ENCODE measurements at regions not wholly inside any gene's neighbourhood (a gene's known extent, or its start where the extent isn't known, plus 50 kb on each side); places are given as distances from the start of the nearest gene placed in this dataset.

GRCh38 chr5:96024683-96025475 is 63.2 kb upstream of the ELL2 start:
- Histone ChIP-seq H3K27me3 (no peaks in the 10 kb centered on the region), H3K9me3 (no peaks in the 10 kb centered on the region), H3K4me1 (peaks cover 0 to 21% (median 12%) of the 10 kb centered on the region in 4 donors), H3K4me3 (no peak overlapping the region), H3K27ac (peak overlapping the region in 1 of 4 donors; percentile 58), H3K36me3 (no peaks in the 10 kb centered on the region)
- no peak for DNase-seq
- intact Hi-C loops (cut with DNase I): no loop called here
- WGBS, 2 donors: 78 to 82% methylated on average over 6 of the region's 6 CpGs
- TF ChIP-seq, protein P1, sequence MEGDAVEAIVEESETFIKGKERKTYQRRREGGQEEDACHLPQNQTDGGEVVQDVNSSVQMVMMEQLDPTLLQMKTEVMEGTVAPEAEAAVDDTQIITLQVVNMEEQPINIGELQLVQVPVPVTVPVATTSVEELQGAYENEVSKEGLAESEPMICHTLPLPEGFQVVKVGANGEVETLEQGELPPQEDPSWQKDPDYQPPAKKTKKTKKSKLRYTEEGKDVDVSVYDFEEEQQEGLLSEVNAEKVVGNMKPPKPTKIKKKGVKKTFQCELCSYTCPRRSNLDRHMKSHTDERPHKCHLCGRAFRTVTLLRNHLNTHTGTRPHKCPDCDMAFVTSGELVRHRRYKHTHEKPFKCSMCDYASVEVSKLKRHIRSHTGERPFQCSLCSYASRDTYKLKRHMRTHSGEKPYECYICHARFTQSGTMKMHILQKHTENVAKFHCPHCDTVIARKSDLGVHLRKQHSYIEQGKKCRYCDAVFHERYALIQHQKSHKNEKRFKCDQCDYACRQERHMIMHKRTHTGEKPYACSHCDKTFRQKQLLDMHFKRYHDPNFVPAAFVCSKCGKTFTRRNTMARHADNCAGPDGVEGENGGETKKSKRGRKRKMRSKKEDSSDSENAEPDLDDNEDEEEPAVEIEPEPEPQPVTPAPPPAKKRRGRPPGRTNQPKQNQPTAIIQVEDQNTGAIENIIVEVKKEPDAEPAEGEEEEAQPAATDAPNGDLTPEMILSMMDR (IDR thresholded peaks at IDR 0.05): no peak
- TF ChIP-seq POLR2A (IDR thresholded peaks at IDR 0.05) (no peak), POLR2AphosphoS5 (IDR thresholded peaks at IDR 0.05) (no peak), EP300 (IDR thresholded peaks at IDR 0.05) (no peak)

DNA sequence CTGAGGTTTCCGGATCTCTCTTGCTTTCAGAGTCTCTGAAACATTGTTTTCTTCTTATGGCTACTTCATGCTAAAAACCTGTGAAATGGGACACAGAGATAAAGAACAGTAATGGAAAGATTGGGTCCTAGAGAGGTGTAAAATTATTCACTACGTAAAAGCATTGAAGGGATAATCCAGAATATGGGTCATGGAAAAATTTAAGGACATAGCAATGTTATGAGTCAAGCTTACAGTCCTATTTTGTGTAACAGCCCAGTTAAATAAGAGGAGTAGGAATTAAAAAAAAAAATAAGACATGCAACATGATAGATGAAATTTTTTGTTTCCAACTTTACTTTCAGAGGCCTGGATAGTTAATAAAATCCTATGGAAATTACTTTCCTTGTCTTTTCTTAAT is 61.9 kb upstream of the ELL2 start:
- no peaks in the 10 kb centered on the region for H3K27me3 ChIP-seq
- no peak overlapping the region for H3K4me3 ChIP-seq
- H3K27ac ChIP-seq: peak overlapping the region in 3 of 4 donors; percentile 11 to 58 (median 15)
- no peaks in the 10 kb centered on the region for H3K36me3 ChIP-seq
- 83 to 86% methylated on average over 2 of the region's 2 CpGs for WGBS, 2 donors
- peak in 1 of 4 donors; percentile 36 for TF ChIP-seq POLR2AphosphoS5 (IDR thresholded peaks at IDR 0.05)
- no peak for TF ChIP-seq EP300 (IDR thresholded peaks at IDR 0.05)
- no peaks in the 10 kb centered on the region for H3K9me3 ChIP-seq
- intact Hi-C loops (cut with DNase I): no loop called here
- DNase-seq: no peak
- H3K4me1 ChIP-seq: peaks cover 0 to 21% (median 12%) of the 10 kb centered on the region in 4 donors

GRCh38 chr5:96022971-96023370 is 61.3 kb upstream of the ELL2 start:
- TF ChIP-seq, protein P1 (IDR thresholded peaks at IDR 0.05): no peak
- TF ChIP-seq EP300 (IDR thresholded peaks at IDR 0.05) (no peak), POLR2A (IDR thresholded peaks at IDR 0.05) (no peak), POLR2AphosphoS5 (IDR thresholded peaks at IDR 0.05) (no peak)
- Histone ChIP-seq H3K36me3 (no peaks in the 10 kb centered on the region), H3K4me3 (no peak overlapping the region), H3K4me1 (peaks cover 0 to 25% (median 13%) of the 10 kb centered on the region in 4 donors), H3K27ac (peak overlapping the region in 3 of 4 donors; percentile 11 to 58 (median 15)), H3K9me3 (no peaks in the 10 kb centered on the region), H3K27me3 (no peaks in the 10 kb centered on the region)
- no peak for DNase-seq
- 95 to 97% methylated on average over 1 of the region's 1 CpG for WGBS, 2 donors
- intact Hi-C loops (cut with DNase I): no loop called here

- peak overlapping the region in 1 of 4 donors; percentile 13 for H3K27ac ChIP-seq
- intact Hi-C loops (cut with DNase I): no loop called here
- no peaks in the 10 kb centered on the region for H3K27me3 ChIP-seq
- DNase-seq: no peak
- no peak overlapping the region for H3K4me3 ChIP-seq
- TF ChIP-seq EP300 (IDR thresholded peaks at IDR 0.05) (no peak), POLR2A (IDR thresholded peaks at IDR 0.05) (no peak), POLR2AphosphoS5 (IDR thresholded peaks at IDR 0.05) (no peak)
- TF ChIP-seq, protein P1 (IDR thresholded peaks at IDR 0.05): no peak
- peaks cover 0 to 6% (median 3%) of the 10 kb centered on the region in 4 donors for H3K4me1 ChIP-seq
- no peaks in the 10 kb centered on the region for H3K9me3 ChIP-seq
- H3K36me3 ChIP-seq: no peaks in the 10 kb centered on the region
- WGBS, 2 donors: 79 to 83% methylated on average over 1 of the region's 1 CpG
Observed at GRCh38 chr5:96017951-96018350, 56.3 kb upstream of the ELL2 start.

GRCh38 chr5:96016216-96016615 is 54.6 kb upstream of the ELL2 start:
- H3K27ac ChIP-seq: no peak overlapping the region
- intact Hi-C loops (cut with DNase I): no loop called here
- no peak for TF ChIP-seq POLR2AphosphoS5 (IDR thresholded peaks at IDR 0.05)
- no peak for TF ChIP-seq POLR2A (IDR thresholded peaks at IDR 0.05)
- TF ChIP-seq, protein P1 (IDR thresholded peaks at IDR 0.05): no peak
- TF ChIP-seq EP300 (IDR thresholded peaks at IDR 0.05): no peak
- no peak overlapping the region for H3K4me3 ChIP-seq
- no peaks in the 10 kb centered on the region for H3K9me3 ChIP-seq
- H3K27me3 ChIP-seq: no peaks in the 10 kb centered on the region
- WGBS, 2 donors: 95 to 96% methylated on average over 2 of the region's 2 CpGs
- H3K4me1 ChIP-seq: peaks cover 0 to 6% (median 3%) of the 10 kb centered on the region in 4 donors
- no peaks in the 10 kb centered on the region for H3K36me3 ChIP-seq
- DNase-seq: no peak

Data from sigmoid colon (tissue), 6 donors.